Esophagus muscularis mucosa (tissue), 3 donors: ENCODE measurements at regions not wholly inside any gene's neighbourhood (a gene's known extent, or its start where the extent isn't known, plus 50 kb on each side); places are given as distances from the start of the nearest gene placed in this dataset.

Experiments
- POLR2A ChIP-seq: fragments of 450-650 bp; IDR thresholded peaks from one replicate; pipeline ENCODE4 v1.6.1; 2017; ENCODE audit warnings: antibody characterized with exemption, moderate library complexity, mild to moderate bottlenecking, low read depth
- TF ChIP-seq, protein P1 (sequence below), 3 experiments: fragments of 200-600 bp in 2 of 3; fragments of 450-650 bp in 1 of 3; sonication (generic) in 2 of 3; IDR thresholded peaks; one replicate each; pipeline ENCODE4 v1.5.1; 2017 to 2019; ENCODE audit warnings: antibody characterized with exemption in 3 of 3, mild to moderate bottlenecking in 2 of 3, moderate library complexity in 1 of 3

DNA sequence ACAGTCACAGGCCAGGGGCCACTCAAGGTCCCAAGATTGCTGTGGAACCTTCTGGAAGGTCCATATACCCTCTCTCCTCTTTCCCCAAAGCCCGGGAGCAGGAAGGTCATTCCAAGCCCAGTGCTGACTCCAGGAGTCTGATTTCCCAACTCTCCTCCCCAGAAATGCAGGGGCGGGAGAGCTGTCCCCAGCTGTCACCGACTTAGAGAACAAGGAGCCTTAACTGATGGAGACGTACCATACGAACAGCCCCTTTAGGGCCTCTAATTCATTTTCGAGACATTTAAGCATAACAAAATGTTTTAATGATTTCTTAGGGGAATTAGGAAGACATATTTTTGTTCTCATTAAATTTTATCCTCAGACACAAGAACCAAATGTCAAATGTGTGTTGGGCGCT is 99.2 kb downstream of the PHETA1 start:
- TF ChIP-seq, protein P1, sequence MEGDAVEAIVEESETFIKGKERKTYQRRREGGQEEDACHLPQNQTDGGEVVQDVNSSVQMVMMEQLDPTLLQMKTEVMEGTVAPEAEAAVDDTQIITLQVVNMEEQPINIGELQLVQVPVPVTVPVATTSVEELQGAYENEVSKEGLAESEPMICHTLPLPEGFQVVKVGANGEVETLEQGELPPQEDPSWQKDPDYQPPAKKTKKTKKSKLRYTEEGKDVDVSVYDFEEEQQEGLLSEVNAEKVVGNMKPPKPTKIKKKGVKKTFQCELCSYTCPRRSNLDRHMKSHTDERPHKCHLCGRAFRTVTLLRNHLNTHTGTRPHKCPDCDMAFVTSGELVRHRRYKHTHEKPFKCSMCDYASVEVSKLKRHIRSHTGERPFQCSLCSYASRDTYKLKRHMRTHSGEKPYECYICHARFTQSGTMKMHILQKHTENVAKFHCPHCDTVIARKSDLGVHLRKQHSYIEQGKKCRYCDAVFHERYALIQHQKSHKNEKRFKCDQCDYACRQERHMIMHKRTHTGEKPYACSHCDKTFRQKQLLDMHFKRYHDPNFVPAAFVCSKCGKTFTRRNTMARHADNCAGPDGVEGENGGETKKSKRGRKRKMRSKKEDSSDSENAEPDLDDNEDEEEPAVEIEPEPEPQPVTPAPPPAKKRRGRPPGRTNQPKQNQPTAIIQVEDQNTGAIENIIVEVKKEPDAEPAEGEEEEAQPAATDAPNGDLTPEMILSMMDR (IDR thresholded peaks at IDR 0.05): no peak
- TF ChIP-seq POLR2A: no peak
